Upper lobe of left lung (tissue), 4 donors: ENCODE measurements at regions not wholly inside any gene's neighbourhood (a gene's known extent, or its start where the extent isn't known, plus 50 kb on each side); places are given as distances from the start of the nearest gene placed in this dataset.

Source experiments
- CTCF ChIP-seq, 6 experiments: fragments of 450-650 bp in 4 of 6; fragments of 200-600 bp in 2 of 6; sonication (generic) in 2 of 6; IDR thresholded peaks; one replicate each; pipeline ENCODE4 v1.5.1; 2016 to 2019; ENCODE audit warnings: antibody characterized with exemption in 6 of 6
- EP300 ChIP-seq, 4 donors: sonication (generic); formaldehyde crosslinking; IDR thresholded peaks; one replicate each; pipeline ENCODE4 v1.5.1; 2017; ENCODE audit warnings: antibody characterized with exemption in 4 of 4, control low read depth in 2 of 4
- POLR2A ChIP-seq, 4 donors: fragments of 450-650 bp; IDR thresholded peaks; one replicate each; pipeline ENCODE4 v1.5.1; 2016 to 2017; ENCODE audit warnings: antibody characterized with exemption in 4 of 4, mild to moderate bottlenecking in 2 of 4
- POLR2AphosphoS5 ChIP-seq, 2 donors: sonication (generic); formaldehyde crosslinking; IDR thresholded peaks; one replicate each; pipeline ENCODE4 v1.5.1; 2017; ENCODE audit warnings: antibody characterized with exemption in 2 of 2

- TF ChIP-seq CTCF (IDR thresholded peaks at IDR 0.05) (no peak), POLR2A (IDR thresholded peaks at IDR 0.05) (no peak), EP300 (IDR thresholded peaks at IDR 0.05) (no peak), POLR2AphosphoS5 (IDR thresholded peaks at IDR 0.05) (no peak)
These were observed 77.0 kb downstream of the METRNL start for GRCh38 chr17:83156408-83156807.
